ENCODE measurements at regions not wholly inside any gene's neighbourhood (a gene's known extent, or its start where the extent isn't known, plus 50 kb on each side); places are given as distances from the start of the nearest gene placed in this dataset.
A peak's percentile ranks its signal among the peaks of the same experiment; 100 is the strongest.

GRCh38 chr9:14030375-14031059 is 283.4 kb downstream of the NFIB start:
- H3K9ac ChIP-seq (replicated peaks; ENCODE audit: extremely low read depth, insufficient read depth, low read length) = peak overlapping the region; percentile 84
- ChIA-PET POLR2A (no interaction called here), CTCF (interaction anchor here (1.3 kb wide), 1 partner anchor 67 kb away, joined by 3 read pairs; no protein-coding TSS in a partner anchor)
- H3K4me1 ChIP-seq (ENCODE audit: control insufficient read depth, extremely low read depth, insufficient read depth, low read length) = peaks cover 44% of the 10 kb centered on the region
- peak overlapping the region; percentile 84 for H3K4me2 ChIP-seq (ENCODE audit: insufficient read depth, low read length)
- H3K9me3 ChIP-seq (replicated peaks; ENCODE audit: control insufficient read depth, insufficient read depth, low read length) = no peaks in the 10 kb centered on the region
- no peaks in the 10 kb centered on the region for H4K20me1 ChIP-seq (replicated peaks; ENCODE audit: control insufficient read depth, extremely low read depth, insufficient read depth, low read length)
- FAIRE-seq (peak; percentile 56), DNase-seq (ENCODE audit: low read depth, low spot score) (peak; percentile 97)
- peak overlapping the region; percentile 88 for H3K27ac ChIP-seq (ENCODE audit: insufficient read depth, low read depth, low read length)
- no peaks in the 10 kb centered on the region for H3K27me3 ChIP-seq (ENCODE audit: control insufficient read depth in 2 of 2, insufficient read depth in 2 of 2, low read length in 2 of 2)
- no peaks in the 10 kb centered on the region for H3K36me3 ChIP-seq (ENCODE audit: control insufficient read depth in 2 of 2, extremely low read depth in 1 of 2, insufficient read depth in 2 of 2, low read length in 2 of 2)
- H2AFZ ChIP-seq (ENCODE audit: low read depth, low read length) = peak overlapping the region; percentile 80
- no TSS peak for BruUV-seq (replicated peaks)
- H3K79me2 ChIP-seq (ENCODE audit: control insufficient read depth, insufficient read depth, low read length) = no peaks in the 10 kb centered on the region
- TF ChIP-seq GATA2 (IDR thresholded peaks at IDR 0.05; ENCODE audit: insufficient read depth, insufficient read length, low read depth, low read length) (peak; percentile 20), FOS (IDR thresholded peaks at IDR 0.05; ENCODE audit: borderline replicate concordance, insufficient read depth, low read length) (no peak), POLR2A (IDR thresholded peaks at IDR 0.05; ENCODE audit: low read depth, low read length) (peak; percentile 31)
- intact Hi-C loops (cut with micrococcal nuclease) = loop anchor here (1.0 to 10.0 kb wide), 11 partner anchors 26 to 678 kb away; no protein-coding TSS in a partner anchor
- H3K9me1 ChIP-seq (replicated peaks; ENCODE audit: control insufficient read depth, extremely low read depth, insufficient read depth, low read length) = no peaks in the 10 kb centered on the region
- H3K4me3 ChIP-seq (replicated peaks in 1 of 3; ENCODE audit: insufficient read depth in 1 of 3, low read depth in 1 of 3, low read length in 3 of 3) = peak overlapping the region in 2 of 3 experiments; percentile 25 to 46
- dilution Hi-C loops (cut with MboI; ENCODE audit: extremely low pct_ligation_motif_present, low sequenced_read_pairs) = no loop called here

GRCh38 chr9:14029806-14030374 is 284.1 kb downstream of the NFIB start:
- intact Hi-C loops (cut with micrococcal nuclease) (loop anchor here (1.0 to 10.0 kb wide), 12 partner anchors 27 to 678 kb away; no protein-coding TSS in a partner anchor), dilution Hi-C loops (cut with MboI; ENCODE audit: extremely low pct_ligation_motif_present, low sequenced_read_pairs) (no loop called here)
- Histone ChIP-seq H3K36me3 (ENCODE audit: control insufficient read depth in 2 of 2, extremely low read depth in 1 of 2, insufficient read depth in 2 of 2, low read length in 2 of 2) (no peaks in the 10 kb centered on the region), H4K20me1 (replicated peaks; ENCODE audit: control insufficient read depth, extremely low read depth, insufficient read depth, low read length) (no peaks in the 10 kb centered on the region), H2AFZ (ENCODE audit: low read depth, low read length) (peak overlapping the region; percentile 80), H3K79me2 (ENCODE audit: control insufficient read depth, insufficient read depth, low read length) (no peaks in the 10 kb centered on the region), H3K4me2 (ENCODE audit: insufficient read depth, low read length) (peak overlapping the region; percentile 84), H3K9ac (replicated peaks; ENCODE audit: extremely low read depth, insufficient read depth, low read length) (peak overlapping the region; percentile 84), H3K27me3 (ENCODE audit: control insufficient read depth in 2 of 2, insufficient read depth in 2 of 2, low read length in 2 of 2) (no peaks in the 10 kb centered on the region), H3K4me3 (replicated peaks in 1 of 3; ENCODE audit: insufficient read depth in 1 of 3, low read depth in 1 of 3, low read length in 3 of 3) (peak overlapping the region in 2 of 3 experiments; percentile 25 to 46), H3K9me1 (replicated peaks; ENCODE audit: control insufficient read depth, extremely low read depth, insufficient read depth, low read length) (no peaks in the 10 kb centered on the region), H3K27ac (ENCODE audit: insufficient read depth, low read depth, low read length) (peak overlapping the region; percentile 88), H3K4me1 (ENCODE audit: control insufficient read depth, extremely low read depth, insufficient read depth, low read length) (peaks cover 44% of the 10 kb centered on the region), H3K9me3 (replicated peaks; ENCODE audit: control insufficient read depth, insufficient read depth, low read length) (no peaks in the 10 kb centered on the region)
- FAIRE-seq (no peak), DNase-seq (ENCODE audit: low read depth, low spot score) (peak; percentile 70)
- no TSS peak for BruUV-seq (replicated peaks)
- no peak for TF ChIP-seq JUN (IDR thresholded peaks at IDR 0.05; ENCODE audit: borderline replicate concordance, insufficient read depth, insufficient read length, low read depth)
- no peak for TF ChIP-seq MYC (IDR thresholded peaks at IDR 0.05; ENCODE audit: low read depth, low read length)
- TF ChIP-seq POLR2A (IDR thresholded peaks at IDR 0.05; ENCODE audit: low read depth, low read length) = no peak
- no peak for TF ChIP-seq GATA2 (IDR thresholded peaks at IDR 0.05; ENCODE audit: insufficient read depth, insufficient read length, low read depth, low read length)
- TF ChIP-seq EZH2 (IDR thresholded peaks at IDR 0.05; ENCODE audit: borderline replicate concordance, low read depth, low read length, severe bottlenecking) = no peak
- no peak for TF ChIP-seq FOS (IDR thresholded peaks at IDR 0.05; ENCODE audit: borderline replicate concordance, insufficient read depth, low read length)
- no peak for TF ChIP-seq CTCF (IDR thresholded peaks at IDR 0.05; ENCODE audit: extremely low read depth in 1 of 2, insufficient read depth in 1 of 2, low read depth in 1 of 2, low read length in 2 of 2)
- TF ChIP-seq MAX (IDR thresholded peaks at IDR 0.05; ENCODE audit: insufficient read depth, insufficient read length) = no peak
- TF ChIP-seq POLR2AphosphoS5 (IDR thresholded peaks at IDR 0.05; ENCODE audit: insufficient read depth, low read depth, low read length) = no peak
- ChIA-PET POLR2A (no interaction called here), CTCF (no interaction called here)

All from endothelial cell of umbilical vein (primary cell).